ENCODE measurements at regions not wholly inside any gene's neighbourhood (a gene's known extent, or its start where the extent isn't known, plus 50 kb on each side); places are given as distances from the start of the nearest gene placed in this dataset.

- Histone ChIP-seq H3K27me3 (ENCODE audit: control insufficient read depth, insufficient read depth, low read length) (no peaks in the 10 kb centered on the region), H3K4me3 (ENCODE audit: low read depth, low read length) (no peak overlapping the region), H3K36me3 (ENCODE audit: control insufficient read depth, insufficient read depth, low read length) (no peaks in the 10 kb centered on the region)
- DNase-seq (ENCODE audit: low read depth), result no peak
- TF ChIP-seq CTCF (IDR thresholded peaks at IDR 0.05; ENCODE audit: insufficient read depth, low read length, poor library complexity, severe bottlenecking), result no peak
Observed at GRCh38 chr2:144211065-144211464, 308.9 kb downstream of the ZEB2 start.

GRCh38 chr2:144210076-144210475 is 309.8 kb downstream of the ZEB2 start:
- TF ChIP-seq CTCF (IDR thresholded peaks at IDR 0.05; ENCODE audit: insufficient read depth, low read length, poor library complexity, severe bottlenecking), result no peak
- Histone ChIP-seq H3K27me3 (ENCODE audit: control insufficient read depth, insufficient read depth, low read length) (no peaks in the 10 kb centered on the region), H3K4me3 (ENCODE audit: low read depth, low read length) (no peak overlapping the region), H3K36me3 (ENCODE audit: control insufficient read depth, insufficient read depth, low read length) (no peaks in the 10 kb centered on the region)
- DNase-seq (ENCODE audit: low read depth), result no peak

GRCh38 chr2:144208924-144209323 is 311.0 kb downstream of the ZEB2 start:
- no peaks in the 10 kb centered on the region for H3K36me3 ChIP-seq (ENCODE audit: control insufficient read depth, insufficient read depth, low read length)
- no peak for TF ChIP-seq CTCF (IDR thresholded peaks at IDR 0.05; ENCODE audit: insufficient read depth, low read length, poor library complexity, severe bottlenecking)
- no peaks in the 10 kb centered on the region for H3K27me3 ChIP-seq (ENCODE audit: control insufficient read depth, insufficient read depth, low read length)
- no peak for DNase-seq (ENCODE audit: low read depth)
- no peak overlapping the region for H3K4me3 ChIP-seq (ENCODE audit: low read depth, low read length)

GRCh38 chr2:144206019-144206418 is 313.9 kb downstream of the ZEB2 start:
- TF ChIP-seq CTCF (IDR thresholded peaks at IDR 0.05; ENCODE audit: insufficient read depth, low read length, poor library complexity, severe bottlenecking), result no peak
- Histone ChIP-seq H3K27me3 (ENCODE audit: control insufficient read depth, insufficient read depth, low read length) (no peaks in the 10 kb centered on the region), H3K4me3 (ENCODE audit: low read depth, low read length) (no peak overlapping the region), H3K36me3 (ENCODE audit: control insufficient read depth, insufficient read depth, low read length) (no peaks in the 10 kb centered on the region)
- DNase-seq (ENCODE audit: low read depth), result no peak

GRCh38 chr2:144201868-144202468 is 318.0 kb downstream of the ZEB2 start:
- Histone ChIP-seq H3K27me3 (ENCODE audit: control insufficient read depth, insufficient read depth, low read length) (no peaks in the 10 kb centered on the region), H3K4me3 (ENCODE audit: low read depth, low read length) (no peak overlapping the region), H3K36me3 (ENCODE audit: control insufficient read depth, insufficient read depth, low read length) (no peaks in the 10 kb centered on the region)
- DNase-seq (ENCODE audit: low read depth), result no peak
- TF ChIP-seq CTCF (IDR thresholded peaks at IDR 0.05; ENCODE audit: insufficient read depth, low read length, poor library complexity, severe bottlenecking), result no peak

- H3K4me3 ChIP-seq (ENCODE audit: low read depth, low read length), result no peak overlapping the region
- no peaks in the 10 kb centered on the region for H3K27me3 ChIP-seq (ENCODE audit: control insufficient read depth, insufficient read depth, low read length)
- no peak for TF ChIP-seq CTCF (IDR thresholded peaks at IDR 0.05; ENCODE audit: insufficient read depth, low read length, poor library complexity, severe bottlenecking)
- H3K36me3 ChIP-seq (ENCODE audit: control insufficient read depth, insufficient read depth, low read length), result no peaks in the 10 kb centered on the region
- no peak for DNase-seq (ENCODE audit: low read depth)
Observed at GRCh38 chr2:144201126-144201525, 318.8 kb downstream of the ZEB2 start.
